ENCODE measurements at regions not wholly inside any gene's neighbourhood (a gene's known extent, or its start where the extent isn't known, plus 50 kb on each side); places are given as distances from the start of the nearest gene placed in this dataset.

DNA sequence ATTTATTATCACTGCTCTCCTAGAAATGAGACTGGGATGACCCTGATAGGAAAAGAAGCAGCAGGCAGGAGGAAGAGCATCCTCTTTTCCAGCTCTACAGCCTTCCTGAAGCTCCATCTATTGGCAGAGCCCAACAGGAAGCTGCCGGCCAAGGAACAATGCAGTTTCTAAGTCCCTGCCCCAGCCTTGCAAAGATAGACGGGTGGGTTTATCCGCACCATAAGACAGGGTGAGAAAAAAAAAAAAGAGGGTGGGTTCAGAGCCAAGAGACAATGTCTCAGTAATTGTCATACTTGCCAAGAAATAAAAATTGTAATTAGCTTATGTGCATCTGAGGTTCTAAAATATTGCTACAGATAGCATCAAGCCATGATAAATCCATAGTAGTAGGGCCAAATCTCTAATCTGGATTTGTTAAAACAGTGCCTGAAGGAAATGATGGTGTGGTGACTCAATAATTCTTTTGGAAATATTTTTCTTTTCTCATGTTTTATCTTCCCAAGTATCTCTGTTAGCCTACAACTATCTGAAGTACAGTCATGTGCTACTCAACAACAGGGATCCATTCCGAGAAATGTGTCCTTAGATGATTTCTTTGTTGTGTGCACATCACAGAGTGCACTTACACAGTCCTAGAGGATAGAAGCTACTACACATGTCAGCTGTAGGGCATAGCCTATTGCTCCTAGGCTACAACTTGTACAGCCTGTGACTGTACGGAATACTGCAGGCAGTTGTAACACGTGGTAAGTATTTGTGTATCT is 242.9 kb upstream of the CXCL12 start:
- no peak for DNase-seq

- DNase-seq: no peak
Measured at GRCh38 chr10:44628921-44629320, 244.0 kb upstream of the CXCL12 start.

DNA sequence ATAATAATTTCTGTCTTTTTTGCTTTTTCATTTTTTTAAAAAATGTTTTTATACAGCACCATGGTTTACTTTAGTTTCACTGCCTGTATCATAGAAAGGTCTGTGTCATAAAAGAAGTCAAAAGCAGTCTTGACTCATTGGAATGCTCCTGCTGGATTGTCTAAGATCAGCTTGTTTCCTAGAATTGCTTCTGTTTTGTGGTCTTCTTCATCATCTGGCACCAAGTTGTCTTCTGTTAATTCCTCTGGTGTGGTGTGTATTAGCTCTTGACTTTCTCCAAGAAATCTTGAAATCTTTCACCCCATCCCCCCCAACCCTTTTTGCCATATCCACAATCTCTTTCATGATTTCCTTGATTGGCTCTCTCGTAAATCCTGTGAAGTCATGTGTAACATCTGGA is 250.3 kb upstream of the CXCL12 start:
- DNase-seq: no peak

DNA sequence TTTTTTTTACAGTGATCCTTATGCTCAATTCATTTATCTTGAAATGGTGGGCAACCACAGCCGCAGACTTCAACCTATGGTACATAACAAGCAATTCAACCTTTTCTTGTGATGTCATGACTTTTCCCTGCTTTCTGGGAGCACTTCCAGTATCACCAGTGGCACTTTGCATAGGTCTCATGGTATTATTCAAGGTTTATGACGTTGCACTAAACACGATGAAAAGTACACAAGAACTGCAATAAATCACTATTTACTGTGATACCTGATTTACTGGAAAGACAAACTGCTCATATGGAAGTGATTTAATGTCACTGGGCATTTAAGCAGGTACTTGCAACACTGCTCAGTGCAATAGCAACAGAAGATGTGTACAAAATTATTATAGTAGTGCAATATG is 251.7 kb upstream of the CXCL12 start:
- no peak for DNase-seq

DNA sequence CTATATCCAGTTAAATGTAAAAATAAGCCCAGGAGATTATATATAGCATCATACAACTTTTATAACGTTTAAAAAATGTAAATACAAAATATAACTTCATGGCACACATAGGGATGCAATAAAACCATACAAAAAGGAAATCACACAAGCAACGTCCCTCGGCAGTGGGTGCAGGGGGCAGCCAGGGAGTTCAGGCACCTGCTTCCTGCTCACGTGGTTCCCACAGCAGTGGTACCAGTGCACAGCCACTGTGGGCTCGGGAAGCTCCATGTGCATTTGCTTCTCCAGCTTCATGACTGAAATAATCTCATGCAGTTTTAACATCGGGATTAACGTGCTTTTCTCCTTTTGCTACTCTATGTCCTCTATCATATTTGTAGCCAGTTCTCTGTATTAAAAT is 255.5 kb upstream of the CXCL12 start:
- no peak for DNase-seq

DNA sequence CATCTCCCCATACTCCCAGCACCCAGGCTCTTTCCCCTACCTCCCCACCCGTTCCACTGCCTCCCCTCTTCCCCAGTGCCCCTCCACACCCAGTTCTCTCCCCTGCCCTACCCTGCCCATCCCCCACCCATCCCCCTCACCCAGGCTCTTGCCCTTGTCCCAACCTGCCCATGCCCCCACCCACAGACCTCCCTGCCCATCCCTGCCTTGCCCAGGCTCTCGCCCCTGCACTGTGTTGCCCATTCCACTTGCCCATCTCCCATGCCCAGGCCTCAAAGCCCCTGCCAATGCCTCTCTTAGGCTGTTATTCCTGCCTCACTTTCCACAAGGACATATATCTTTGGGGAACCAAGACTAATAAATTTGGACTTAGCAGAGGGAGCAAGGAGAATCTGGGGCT is 262.6 kb upstream of the CXCL12 start:
- no peak for DNase-seq

DNA sequence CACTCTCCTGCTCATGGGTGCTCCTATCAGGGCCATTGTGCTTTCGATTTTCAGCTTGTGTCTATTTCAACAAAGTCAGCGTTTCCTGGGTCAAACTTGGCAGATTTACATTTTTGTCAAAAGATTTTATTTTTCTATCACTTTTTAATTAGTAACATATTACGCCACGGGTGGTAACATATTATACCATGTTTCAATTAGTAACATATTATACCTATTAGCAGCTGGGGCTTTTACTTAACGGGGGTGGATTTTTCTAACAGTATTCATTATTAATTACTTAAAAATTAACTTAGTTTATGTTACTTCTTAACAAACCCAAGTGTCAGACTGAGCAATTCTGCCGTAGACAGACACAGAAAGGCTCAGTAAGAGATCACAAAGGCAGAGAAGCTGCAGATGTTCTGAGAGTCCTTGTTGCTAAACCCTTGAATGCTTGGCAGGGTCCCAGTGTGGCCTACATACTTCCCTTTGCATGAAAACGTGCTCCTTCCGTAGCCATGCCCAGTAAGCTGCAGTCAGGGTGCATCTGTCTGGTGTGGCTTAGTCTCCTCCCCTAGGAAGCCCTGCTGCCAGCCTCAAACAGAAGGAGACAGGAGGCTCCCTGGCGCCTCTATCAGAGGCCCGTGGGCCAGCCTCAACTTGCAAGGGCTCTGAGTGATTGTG is 263.1 kb upstream of the CXCL12 start:
- peak; percentile 45 for DNase-seq

DNA sequence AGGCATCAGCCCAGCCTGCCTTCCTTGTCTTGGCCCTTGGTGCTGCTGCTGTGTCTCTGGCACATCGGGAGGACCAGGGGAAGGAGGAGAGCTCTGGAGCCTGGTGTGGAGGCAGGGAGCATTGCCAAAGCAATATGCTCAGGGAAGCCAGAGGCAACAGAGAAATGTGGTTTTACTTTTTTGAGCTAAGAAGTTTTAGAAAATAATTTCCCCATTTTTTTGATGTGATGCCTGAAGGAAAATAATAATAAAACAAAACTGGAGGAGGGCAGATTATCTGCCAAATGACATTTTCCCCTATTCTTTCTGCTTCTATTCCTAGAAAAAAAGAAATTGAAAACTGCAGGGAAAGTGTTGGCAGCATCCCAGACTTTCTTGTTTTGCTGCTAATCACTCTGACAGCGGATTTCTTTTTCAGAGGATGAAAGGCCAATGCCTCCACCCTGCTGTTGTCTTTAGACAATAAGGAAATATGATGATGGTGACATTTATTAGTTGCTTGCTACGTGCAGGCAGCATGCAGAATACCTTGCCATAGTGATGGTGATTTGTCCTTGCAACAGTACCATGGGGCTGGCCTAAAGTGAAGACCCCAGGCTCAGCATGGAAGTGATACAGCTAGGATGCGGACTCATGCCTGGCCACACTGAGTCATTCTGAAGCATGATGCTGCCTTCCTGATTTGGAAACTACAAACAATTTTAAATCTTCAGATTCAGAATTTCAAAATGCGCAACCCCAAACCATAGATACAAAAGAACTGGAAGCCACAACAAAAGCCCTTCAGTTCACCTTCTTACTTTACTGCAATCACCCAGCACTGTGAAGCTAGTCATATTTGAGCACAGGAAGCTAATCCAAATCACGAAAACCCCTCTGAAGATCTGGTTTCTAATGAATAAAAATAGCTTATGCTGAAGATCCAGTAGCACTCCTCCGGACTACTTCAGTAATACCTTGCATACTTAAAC is 260.2 kb upstream of the TMEM72 start:
- peak; percentile 11 for DNase-seq

GRCh38 chr10:44651834-44652233 is 259.3 kb upstream of the TMEM72 start:
- DNase-seq: no peak

DNA sequence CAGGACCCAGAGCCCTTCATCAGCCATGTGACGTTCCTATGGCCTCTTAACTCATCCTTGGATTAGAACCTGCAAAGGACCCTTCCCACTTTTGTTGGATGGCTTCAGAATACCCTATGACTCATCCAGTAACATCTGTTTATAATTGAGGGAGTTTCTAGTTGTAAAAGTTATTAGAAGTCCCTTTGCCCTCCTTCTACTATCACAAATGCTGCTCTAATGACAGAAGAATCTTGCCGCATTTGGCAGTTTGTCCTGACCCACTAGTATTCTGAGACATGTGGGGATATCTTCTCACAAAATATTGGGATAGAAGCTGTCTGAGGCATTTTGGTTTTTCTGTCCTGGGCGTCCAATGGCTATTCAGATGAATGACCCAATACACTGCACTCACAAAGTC is 251.8 kb upstream of the TMEM72 start:
- DNase-seq: no peak

DNA sequence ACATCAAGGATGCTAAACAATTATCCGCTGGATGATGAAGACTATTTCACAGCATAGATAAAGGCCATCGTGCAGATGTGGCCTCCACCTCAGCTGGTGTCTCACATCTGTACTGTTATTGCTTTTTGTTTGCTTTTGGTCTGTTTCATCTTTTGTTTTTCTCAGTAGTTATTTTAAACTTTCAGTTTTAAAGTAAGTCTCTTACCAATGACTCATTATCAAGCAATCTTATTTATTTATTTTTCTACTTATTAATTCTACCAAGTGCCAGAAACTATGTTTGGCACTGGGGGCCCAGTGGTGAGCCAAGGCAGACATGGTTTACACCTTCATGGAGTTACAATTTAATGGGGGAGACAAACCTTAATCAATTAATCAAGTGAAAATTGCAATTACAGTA is 250.9 kb upstream of the TMEM72 start:
- no peak for DNase-seq

DNA sequence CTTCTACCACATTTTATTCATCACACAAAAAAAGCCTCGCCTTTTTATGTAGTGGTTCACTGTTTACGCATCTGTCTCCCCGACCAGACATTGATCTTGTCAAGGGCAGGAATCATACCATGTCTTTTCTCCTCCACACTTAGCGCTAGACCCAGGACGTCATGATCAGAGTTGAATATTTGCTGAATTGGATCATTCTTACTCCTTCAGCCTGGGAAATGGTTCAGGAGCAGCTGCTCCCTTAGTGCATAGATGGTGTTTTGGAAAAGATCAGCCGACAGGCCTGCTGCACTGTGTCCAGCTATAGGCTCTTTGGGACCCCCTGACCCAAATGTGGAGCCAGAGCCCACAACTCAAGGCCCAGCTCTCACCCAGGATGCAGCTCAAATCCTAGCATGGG is 249.1 kb upstream of the TMEM72 start:
- DNase-seq: no peak

DNA sequence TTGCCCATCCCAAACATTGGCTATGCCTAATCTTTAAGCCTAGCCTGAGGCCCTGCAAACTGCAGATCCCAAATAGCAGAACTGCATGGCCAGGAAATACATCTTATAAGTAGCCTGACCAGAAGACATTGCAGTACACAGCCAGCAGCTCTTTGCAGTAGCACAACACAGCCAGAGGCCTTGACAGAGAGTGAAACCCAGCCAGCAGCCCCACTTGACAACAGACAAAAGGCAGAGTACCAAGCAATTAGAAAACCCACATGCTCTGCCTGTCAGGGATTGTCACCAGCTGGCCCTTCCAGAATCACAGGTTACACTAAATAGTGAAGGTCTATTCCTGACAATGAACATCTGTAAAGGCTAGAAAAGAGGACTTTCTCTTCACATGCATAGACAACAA is 242.8 kb upstream of the TMEM72 start:
- DNase-seq: no peak

DNA sequence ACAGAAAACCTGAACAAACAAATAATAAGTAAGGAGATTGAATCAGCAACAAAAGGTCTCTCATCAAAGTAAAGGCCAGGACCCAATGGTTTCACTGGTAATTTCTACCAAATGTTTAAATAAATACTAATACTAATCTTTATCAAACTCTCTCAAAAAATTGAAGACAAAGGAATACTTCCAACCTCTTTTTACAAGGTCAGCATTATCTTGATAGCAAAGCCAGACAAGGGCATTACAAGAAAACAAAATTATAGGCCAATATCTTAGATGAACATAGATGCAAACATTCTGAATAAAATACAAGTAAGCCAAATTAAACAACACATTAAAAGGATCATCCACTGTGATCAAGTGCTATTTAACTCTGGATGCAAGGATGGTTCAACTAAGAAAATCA is 239.8 kb upstream of the TMEM72 start:
- DNase-seq: no peak

GRCh38 chr10:44673245-44673983 is 237.7 kb upstream of the TMEM72 start:
- no peak for DNase-seq

- no peak for DNase-seq
Measured at GRCh38 chr10:44674536-44675386, 236.4 kb upstream of the TMEM72 start.

DNA sequence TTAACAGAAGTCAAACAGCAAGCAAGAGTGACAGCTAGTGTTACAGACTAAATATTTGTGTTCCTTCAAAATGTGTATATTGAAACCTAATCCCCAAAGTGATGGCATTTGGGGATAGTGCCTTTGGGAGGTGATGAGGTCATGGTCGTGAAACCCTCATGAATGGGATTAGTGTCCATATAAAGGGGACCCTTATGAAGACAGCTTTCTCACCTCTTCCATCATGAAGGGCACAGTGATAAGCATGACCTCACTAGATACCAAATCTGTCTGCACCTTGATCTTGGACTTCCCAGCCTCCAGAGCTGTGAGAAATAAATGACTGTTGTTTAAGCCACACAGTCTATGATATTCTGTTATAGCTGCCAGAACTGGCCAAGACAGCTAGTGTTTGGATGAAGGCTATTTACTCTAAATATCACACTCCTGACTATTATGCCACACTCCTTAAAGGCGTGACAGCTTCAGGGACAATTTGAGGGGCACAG is 235.7 kb upstream of the TMEM72 start:
- DNase-seq: no peak

GRCh38 chr10:44680764-44681163 is 230.4 kb upstream of the TMEM72 start:
- DNase-seq: no peak

- DNase-seq: no peak
Measured at GRCh38 chr10:44682507-44682906, 228.6 kb upstream of the TMEM72 start.

DNA sequence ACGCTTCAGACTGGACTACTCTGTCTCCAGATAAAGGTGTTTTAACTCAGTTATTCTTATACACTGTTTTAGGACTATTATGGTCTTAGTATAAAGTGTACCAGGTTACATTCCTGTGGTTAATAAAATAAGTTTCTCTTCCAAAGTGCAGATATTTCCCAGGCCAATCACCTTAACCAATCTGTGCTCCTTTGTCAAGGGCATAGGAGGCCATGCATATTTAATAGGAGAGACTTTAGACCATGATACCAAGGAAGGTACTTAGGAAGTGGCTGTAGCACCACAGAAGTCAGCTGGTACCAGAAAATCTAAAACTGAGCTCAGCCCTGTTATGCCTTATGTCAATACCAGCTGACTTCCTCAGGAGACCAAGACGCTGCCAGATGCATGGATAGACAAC is 226.5 kb upstream of the TMEM72 start:
- no peak for DNase-seq

- DNase-seq: no peak
Measured at GRCh38 chr10:44685220-44685619, 225.9 kb upstream of the TMEM72 start.

- no peak for DNase-seq
Measured at GRCh38 chr10:44685747-44686146, 225.4 kb upstream of the TMEM72 start.

Measured in NCI-H1694 (cell line).